GM21528 (cell line): ENCODE measurements at regions not wholly inside any gene's neighbourhood (a gene's known extent, or its start where the extent isn't known, plus 50 kb on each side); places are given as distances from the start of the nearest gene placed in this dataset.
"Not testable (repeated sequence)": the region's sequence is repeated elsewhere in the genome, so short reads cannot be mapped to it uniquely, and the experiment has no call there.

ENCODE experiments used
- ATAC-seq: cut with Tn5 transposase; IDR thresholded peaks from one replicate; pipeline ENCODE4 v1.9.1; 2021; ENCODE audit warnings: mild to moderate bottlenecking, moderate library complexity; ENCODE audit not compliant: unreplicated experiment, low FRiP score

GRCh38 chr21:21845901-21846300 is 847.7 kb downstream of the NCAM2 start:
- ATAC-seq: no peak

- no peak for ATAC-seq
These were observed 853.0 kb downstream of the NCAM2 start for GRCh38 chr21:21851205-21851604.

GRCh38 chr21:21851657-21852056 is 853.4 kb downstream of the NCAM2 start:
- ATAC-seq: no peak

- ATAC-seq: no peak
These were observed 860.5 kb downstream of the NCAM2 start for GRCh38 chr21:21858502-21859334.

GRCh38 chr21:21860888-21861287 is 862.7 kb downstream of the NCAM2 start:
- ATAC-seq: no peak

- ATAC-seq: no peak
These were observed 866.2 kb downstream of the NCAM2 start for GRCh38 chr21:21864321-21864840.

GRCh38 chr21:21897275-21897883 is 899.2 kb downstream of the NCAM2 start:
- ATAC-seq: no peak

GRCh38 chr21:21898801-21899200 is 900.6 kb downstream of the NCAM2 start:
- ATAC-seq: no peak

- ATAC-seq: not testable (repeated sequence)
These were observed 904.2 kb downstream of the NCAM2 start for GRCh38 chr21:21902416-21902815.

- ATAC-seq: no peak
These were observed 909.1 kb downstream of the NCAM2 start for GRCh38 chr21:21907271-21907670.

- no peak for ATAC-seq
These were observed 917.6 kb downstream of the NCAM2 start for GRCh38 chr21:21915816-21916215.

GRCh38 chr21:21921410-21922232 is 923.4 kb downstream of the NCAM2 start:
- ATAC-seq: no peak

- no peak for ATAC-seq
These were observed 931.0 kb downstream of the NCAM2 start for GRCh38 chr21:21929226-21929625.

- no peak for ATAC-seq
These were observed 931.6 kb downstream of the NCAM2 start for GRCh38 chr21:21929789-21930188.

- ATAC-seq: no peak
These were observed 954.4 kb downstream of the NCAM2 start for GRCh38 chr21:21952566-21952965.

- no peak for ATAC-seq
These were observed 957.0 kb downstream of the NCAM2 start for GRCh38 chr21:21955204-21955603.

GRCh38 chr21:21957490-21957889 is 959.3 kb downstream of the NCAM2 start:
- ATAC-seq: no peak

- no peak for ATAC-seq
These were observed 965.7 kb downstream of the NCAM2 start for GRCh38 chr21:21963911-21964310.

GRCh38 chr21:21968810-21969209 is 970.6 kb downstream of the NCAM2 start:
- no peak for ATAC-seq

- ATAC-seq: no peak
These were observed 971.0 kb downstream of the NCAM2 start for GRCh38 chr21:21969211-21969610.

- ATAC-seq: no peak
These were observed 973.2 kb downstream of the NCAM2 start for GRCh38 chr21:21971384-21971783.
